Activated CD4-positive, alpha-beta T cell treated with anti-CD3 and anti-CD28 coated beads for 4 hours (primary cell): ENCODE measurements at regions not wholly inside any gene's neighbourhood (a gene's known extent, or its start where the extent isn't known, plus 50 kb on each side); places are given as distances from the start of the nearest gene placed in this dataset.

ENCODE experiments used
- DNase-seq, 2 donors: peaks; one replicate each; pipeline ENCODE4 v3.0.0-alpha.2; 2020

DNA sequence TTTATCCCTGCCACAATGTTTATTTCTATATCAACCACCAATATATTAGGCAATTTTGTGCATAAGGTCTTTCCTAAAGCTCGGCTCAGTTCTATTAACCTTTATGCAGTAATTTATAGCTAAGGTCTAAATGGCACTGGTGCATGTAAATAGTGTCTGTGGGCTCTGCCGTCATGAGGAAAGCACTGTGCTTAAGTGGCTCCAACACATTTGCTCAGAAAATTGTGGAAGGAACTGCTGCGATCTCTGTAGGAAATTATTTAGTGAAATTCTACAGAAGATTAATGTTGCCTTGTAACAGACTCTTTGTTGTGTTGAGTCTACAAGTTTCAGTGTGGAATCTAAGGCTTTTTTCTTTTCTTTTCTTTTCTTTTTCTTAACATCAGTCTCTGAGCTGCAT, 54.0 kb upstream of the EGLN3 start:
- no peak for DNase-seq

DNA sequence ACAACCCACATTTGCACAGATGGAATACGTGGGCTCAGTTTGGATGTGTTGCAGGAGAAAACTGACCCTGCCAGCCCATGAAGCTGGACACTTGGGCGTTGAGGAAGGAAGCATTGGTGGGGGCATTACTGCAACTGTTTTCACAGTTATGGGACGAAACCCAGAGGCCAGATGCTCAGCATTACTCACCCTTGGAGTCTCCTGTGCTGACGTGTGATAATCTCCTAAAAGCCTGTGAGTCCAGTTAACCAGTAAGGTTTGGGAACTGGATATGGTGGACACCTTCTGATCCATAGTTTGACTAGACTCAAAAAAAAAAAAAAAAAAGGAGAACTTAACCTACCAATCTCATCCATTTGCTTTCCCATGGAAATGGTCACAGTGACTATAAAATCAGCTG, 52.8 kb upstream of the EGLN3 start:
- DNase-seq, result no peak

DNA sequence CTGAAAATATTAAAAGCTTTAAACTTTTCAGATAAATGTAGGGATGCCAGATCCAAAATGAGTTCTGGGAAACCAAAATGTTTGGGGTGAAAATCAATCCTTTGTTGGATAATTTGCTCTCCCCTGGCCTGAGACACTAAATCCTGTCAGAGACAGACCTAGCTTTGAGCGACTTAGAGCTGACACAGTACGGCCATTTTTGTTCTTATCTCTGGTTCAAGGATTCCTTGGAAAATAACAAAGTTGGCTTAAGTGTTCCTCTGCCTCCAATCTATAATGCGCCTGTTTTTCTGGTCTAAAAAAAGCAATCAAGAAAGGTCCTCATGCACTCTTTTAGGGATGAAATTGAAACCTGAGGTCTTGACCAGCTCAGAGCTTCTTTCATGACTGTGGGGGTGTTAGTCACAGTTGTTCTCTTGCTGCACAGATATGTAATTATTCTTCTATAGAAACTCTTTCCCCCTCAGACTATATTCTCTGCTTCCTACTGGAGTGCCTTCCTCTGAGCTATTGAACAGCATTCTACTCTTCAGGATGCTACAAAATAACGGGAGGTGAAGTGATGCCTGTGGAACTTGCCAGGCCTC, 52.3 kb upstream of the EGLN3 start:
- DNase-seq, result no peak
